ENCODE measurements at regions not wholly inside any gene's neighbourhood (a gene's known extent, or its start where the extent isn't known, plus 50 kb on each side); places are given as distances from the start of the nearest gene placed in this dataset.
"Not testable (repeated sequence)": the region's sequence is repeated elsewhere in the genome, so short reads cannot be mapped to it uniquely, and the experiment has no call there.

DNA sequence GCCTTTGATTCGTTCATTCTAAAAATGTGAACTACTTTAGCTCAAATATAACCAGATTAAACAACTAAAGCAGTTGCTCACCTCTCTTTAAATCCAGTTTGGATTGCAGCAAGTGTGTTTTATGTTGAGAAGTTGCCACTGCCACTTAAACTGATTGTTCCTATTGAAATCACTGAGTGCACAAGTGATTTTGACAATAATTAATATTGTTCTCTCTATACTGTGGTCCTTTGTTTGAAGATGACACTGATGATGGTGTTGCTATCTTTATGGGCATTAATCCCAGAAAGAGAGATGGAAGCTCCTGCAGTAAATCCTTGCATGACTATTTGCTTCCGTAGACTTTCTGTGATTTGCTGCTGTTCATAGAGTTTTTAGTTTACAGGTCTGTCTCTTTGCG lies 251.4 kb upstream of the ZEB2 start:
- DNase-seq = no peak

DNA sequence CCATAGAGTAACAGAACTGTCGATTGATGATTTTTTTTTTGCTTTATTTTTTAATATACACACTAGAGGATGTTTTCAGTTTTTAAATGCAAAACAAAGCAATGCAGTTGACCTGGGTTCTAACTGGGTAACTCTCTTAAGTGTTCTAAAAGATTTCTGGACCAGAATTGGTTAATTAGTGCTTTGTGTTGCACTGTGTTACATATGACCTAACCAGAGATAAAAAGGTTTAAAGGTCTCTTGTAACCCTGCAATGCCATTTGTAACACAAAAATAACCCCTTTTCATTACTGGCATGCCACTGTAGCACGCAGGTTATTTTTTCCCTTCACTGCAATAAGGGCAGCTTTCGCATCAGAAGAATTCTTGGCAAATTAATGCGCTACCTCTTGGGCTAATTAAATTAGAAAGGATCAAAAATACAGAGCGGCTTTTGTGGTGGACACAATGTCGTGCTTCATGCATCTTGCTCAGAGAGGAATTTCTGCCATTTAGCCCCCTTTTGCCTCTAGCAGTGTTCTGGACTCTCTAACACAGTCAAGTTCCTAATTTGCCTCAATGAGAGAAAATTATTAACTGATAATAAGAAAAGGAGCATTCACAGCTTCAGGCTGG lies 250.8 kb upstream of the ZEB2 start:
- DNase-seq = no peak

DNA sequence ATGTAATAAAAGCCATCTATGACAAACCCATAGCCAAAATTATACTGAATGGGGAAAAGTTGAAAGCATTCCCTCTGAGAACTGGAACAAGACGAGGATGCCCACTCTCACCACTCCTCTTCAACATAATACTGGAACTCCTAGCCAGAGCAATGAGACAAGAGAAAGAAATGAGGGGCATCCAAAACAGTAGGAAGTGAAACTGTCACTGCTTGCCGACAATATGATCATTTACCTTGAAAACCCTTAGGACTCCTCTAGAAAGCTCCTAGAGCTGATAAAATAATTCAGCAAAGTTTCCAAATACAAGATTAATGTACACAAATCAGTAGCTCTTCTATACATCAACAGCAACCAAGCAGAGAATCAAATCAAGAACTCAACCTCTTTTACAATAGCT lies 241.0 kb upstream of the ZEB2 start:
- not testable (repeated sequence) for DNase-seq

GRCh38 chr2:144759746-144760145 lies 239.8 kb upstream of the ZEB2 start:
- no peak for DNase-seq

- not testable (repeated sequence) for DNase-seq
These were observed 238.3 kb upstream of the ZEB2 start for GRCh38 chr2:144758196-144758595.

- DNase-seq = no peak
These were observed 233.5 kb upstream of the ZEB2 start for GRCh38 chr2:144753416-144753815.

GRCh38 chr2:144751142-144751905 lies 231.4 kb upstream of the ZEB2 start:
- no peak for DNase-seq

DNA sequence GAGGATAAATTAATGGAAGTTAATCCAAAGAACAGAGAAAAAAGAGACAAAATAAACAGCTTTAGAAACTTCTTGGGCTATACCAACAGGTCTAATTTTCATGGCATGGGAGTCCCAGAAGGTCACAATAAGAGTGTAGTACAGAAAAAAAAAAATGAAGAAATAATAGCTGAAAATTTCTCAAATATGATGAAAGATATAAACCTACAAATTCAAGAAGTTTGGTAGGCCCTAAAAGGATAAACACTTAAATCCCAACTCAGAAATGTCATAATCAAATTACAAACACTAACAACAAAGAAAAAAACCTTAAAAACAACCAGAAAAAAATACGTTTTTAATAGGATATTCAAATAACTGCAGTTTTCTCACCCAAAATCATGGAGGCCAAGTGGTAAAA lies 229.3 kb upstream of the ZEB2 start:
- no peak for DNase-seq

- DNase-seq = no peak
These were observed 228.5 kb upstream of the ZEB2 start for GRCh38 chr2:144748443-144748842.

- DNase-seq = no peak
These were observed 227.7 kb upstream of the ZEB2 start for GRCh38 chr2:144747571-144747970.

- no peak for DNase-seq
These were observed 225.5 kb upstream of the ZEB2 start for GRCh38 chr2:144745424-144745823.

DNA sequence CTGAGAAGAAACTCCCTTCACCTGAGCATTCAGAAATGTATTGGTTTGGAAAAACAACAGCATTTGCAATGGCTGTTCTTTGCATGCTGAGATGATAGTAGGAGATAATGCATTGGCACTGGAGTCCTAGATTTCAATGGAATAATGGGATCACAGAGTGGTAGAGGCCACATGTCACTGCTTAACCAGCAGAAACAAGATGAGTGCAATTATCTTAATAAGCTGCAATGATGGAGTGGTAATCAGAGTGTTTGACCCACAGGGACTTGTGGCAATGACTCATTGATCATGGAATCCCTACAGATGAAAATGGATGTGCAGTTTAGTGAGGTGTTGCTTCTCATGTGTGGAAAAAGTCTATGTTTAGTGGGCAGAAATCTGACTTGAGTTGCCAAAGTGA lies 218.8 kb upstream of the ZEB2 start:
- DNase-seq = no peak

DNA sequence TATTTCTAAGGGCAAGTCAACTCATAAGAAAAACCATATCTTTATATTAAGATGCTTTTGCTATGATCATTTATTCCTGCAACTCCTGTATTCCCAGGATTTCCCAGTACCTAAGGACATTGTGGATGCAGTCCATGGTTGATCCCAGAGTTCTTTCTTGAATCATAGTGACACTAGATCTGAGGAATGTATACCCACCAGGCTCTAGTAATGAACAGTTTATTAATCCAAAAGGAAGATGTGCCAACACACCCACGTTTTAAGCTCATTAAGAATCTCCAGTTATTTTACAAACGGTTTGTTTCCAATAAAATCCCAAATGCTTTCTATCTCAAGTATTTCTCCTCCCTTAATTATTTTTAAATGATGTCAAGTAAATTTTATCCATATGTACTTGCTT lies 210.8 kb upstream of the ZEB2 start:
- DNase-seq = no peak

DNA sequence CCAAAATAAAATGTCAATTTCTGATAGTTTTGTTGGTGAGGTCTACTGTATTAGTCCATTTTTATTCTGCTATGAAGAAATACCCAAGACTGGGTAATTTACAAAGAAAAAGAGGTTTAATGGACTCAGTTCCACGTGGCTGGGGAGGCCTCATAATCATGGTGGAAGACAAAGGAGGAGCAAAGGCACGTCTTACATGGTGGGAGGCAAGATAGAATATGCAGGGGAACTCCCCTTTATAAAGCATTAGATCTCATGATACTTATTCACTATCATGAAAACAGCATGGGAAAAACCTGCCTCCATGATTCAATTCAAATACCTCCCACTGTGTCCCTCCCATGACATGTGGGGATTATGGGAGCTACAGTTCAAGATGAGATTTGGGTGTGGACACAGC lies 204.5 kb upstream of the ZEB2 start:
- DNase-seq = not testable (repeated sequence)

GRCh38 chr2:144718376-144718775 lies 198.5 kb upstream of the ZEB2 start:
- no peak for DNase-seq

DNA sequence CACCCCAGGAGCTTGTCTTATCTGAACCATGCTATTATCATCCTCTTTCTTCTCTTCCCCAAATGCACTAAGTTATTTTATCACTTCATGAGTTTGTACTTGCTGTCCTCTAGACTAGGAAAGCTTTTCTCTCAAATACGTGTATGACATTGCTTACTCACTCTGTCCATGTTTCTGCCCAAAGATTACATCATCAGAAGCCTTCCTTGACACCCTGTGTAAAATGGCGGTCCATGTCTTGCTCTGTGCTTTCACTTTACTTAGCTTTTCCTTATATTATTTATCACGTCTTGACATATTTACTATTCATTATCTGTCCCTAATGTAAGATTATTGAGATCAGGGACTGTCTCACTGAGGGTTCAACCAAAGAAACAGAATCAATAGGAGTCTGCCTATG lies 196.1 kb upstream of the ZEB2 start:
- no peak for DNase-seq

- no peak for DNase-seq
These were observed 193.5 kb upstream of the ZEB2 start for GRCh38 chr2:144713410-144713809.

GRCh38 chr2:144712550-144712940 lies 192.6 kb upstream of the ZEB2 start:
- no peak for DNase-seq

- DNase-seq = no peak
These were observed 192.0 kb upstream of the ZEB2 start for GRCh38 chr2:144711630-144712549.

DNA sequence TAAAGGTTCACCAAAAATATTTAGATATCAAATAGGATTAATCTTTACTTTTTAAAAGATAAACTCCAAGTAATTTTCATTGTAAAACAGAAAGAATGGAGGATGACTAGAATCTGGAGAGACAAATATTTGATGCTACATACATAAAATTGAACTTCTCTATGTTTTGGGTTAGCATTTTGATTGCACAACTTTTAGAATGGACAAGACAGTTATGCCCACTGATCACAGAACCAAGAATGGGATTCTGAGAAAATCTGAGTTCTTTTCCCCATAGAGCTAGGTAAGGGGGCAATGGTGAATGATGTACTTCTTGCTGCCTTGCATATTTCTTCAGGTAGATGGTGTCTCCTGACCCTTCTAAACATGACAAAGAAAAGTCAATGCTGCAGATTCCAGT lies 191.2 kb upstream of the ZEB2 start:
- no peak for DNase-seq

DNA sequence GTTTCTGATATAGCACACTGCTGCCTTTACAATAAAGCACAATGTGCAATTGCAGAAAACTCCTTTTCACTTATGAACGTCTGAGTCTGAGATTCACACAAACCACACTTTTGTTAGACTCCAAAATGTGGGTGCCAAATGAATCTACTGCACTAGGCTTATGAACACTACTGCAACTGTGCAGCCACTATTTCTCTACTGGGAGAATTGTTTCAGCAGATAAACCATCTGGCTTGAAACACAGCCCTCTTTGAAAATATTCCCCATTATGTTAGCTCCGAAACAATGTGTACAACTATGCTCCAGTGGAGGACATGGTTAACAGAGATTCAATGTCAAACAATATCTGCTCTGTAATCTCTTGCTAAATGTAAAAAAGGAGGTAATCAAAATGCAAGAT lies 188.7 kb upstream of the ZEB2 start:
- no peak for DNase-seq

DNA sequence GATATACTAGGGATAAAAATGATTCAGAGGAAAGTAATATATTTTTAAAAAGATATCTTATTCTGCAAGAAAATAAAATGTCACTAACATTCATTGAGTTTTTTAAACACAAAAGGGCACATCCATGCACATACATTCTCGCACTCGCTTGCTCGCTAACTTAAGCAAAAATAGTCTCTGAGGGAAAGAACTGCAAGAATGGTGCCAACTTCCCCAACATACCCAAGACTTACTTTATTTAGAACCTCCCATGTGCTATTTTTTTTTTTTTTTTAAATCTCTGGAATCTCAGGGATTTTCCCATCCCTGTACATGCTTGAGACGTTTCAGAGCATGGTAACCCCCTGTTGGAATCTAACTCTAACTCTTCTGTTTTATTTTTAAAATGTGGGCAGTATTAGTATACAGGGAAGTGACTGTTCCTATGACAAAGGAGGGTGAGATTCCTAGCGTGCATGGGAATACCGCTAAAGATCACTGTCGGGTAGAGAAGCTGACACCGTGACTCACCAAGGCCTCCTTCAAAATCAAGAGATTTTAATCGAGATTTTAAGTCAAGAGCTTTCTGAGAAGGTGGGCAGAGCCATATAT lies 187.9 kb upstream of the ZEB2 start:
- no peak for DNase-seq

DNA sequence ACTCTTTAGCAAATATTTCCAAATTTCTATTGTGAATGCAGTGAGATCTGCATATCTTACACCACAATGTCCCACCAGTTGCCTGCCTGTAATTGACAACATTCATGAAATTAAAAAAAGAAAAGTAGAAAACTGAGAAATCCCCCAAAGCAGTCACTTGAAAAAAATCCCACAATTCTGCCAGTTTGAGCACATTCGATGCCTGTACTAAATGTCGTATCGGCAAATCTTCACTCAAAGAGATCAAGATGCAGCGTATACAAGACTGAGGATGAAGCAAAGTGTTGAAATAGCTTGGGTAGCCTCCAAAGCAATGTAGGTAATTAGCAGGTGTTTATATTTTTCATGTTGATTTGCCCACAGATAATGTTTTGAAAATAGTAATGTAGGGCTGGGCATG lies 186.7 kb upstream of the ZEB2 start:
- DNase-seq = no peak

Measured in stimulated activated naive CD4-positive, alpha-beta T cell (primary cell).